BJ (cell line): ENCODE measurements at regions not wholly inside any gene's neighbourhood (a gene's known extent, or its start where the extent isn't known, plus 50 kb on each side); places are given as distances from the start of the nearest gene placed in this dataset.

Source experiments
- CTCF ChIA-PET: fragments of 350-600 bp; formaldehyde crosslinking; extraction: SDS; loops from one replicate; lab custom pipeline; 2021; ENCODE audit warnings: antibody characterized with exemption, inconsistent platforms; lab: Yijun Ruan, JAX
- POLR2A ChIA-PET: fragments of 300-600 bp; sonication (Branson Sonifier 250); formaldehyde crosslinking; extraction: SDS; loops from one replicate; lab custom pipeline; 2021; ENCODE audit warnings: antibody characterized with exemption; lab: Charles Lee
- DNase-seq: peaks from one replicate; pipeline ENCODE4 v3.0.0-alpha.2; 2011; ENCODE audit warnings: low read depth
- H3K27me3 ChIP-seq: 2 replicates; pipeline ENCODE4 v1.6.0; 2011; ENCODE audit warnings: low read length; ENCODE audit not compliant: control insufficient read depth, insufficient read depth
- H3K36me3 ChIP-seq: 2 replicates; pipeline ENCODE4 v1.5.1; 2011; ENCODE audit warnings: low read length; ENCODE audit not compliant: control insufficient read depth, insufficient read depth
- H3K4me3 ChIP-seq: 2 replicates; pipeline ENCODE4 v1.5.1; 2011; ENCODE audit warnings: low read depth, mild to moderate bottlenecking, control low read depth, low read length
- CTCF ChIP-seq: IDR thresholded peaks from 2 replicates; pipeline ENCODE4 v1.5.1; 2011; ENCODE audit warnings: low read depth, mild to moderate bottlenecking, control low read depth, inconsistent platforms, low read length, moderate library complexity; ENCODE audit not compliant: insufficient read depth

- ChIA-PET CTCF (no interaction called here), POLR2A (no interaction called here)
- no peak overlapping the region for H3K4me3 ChIP-seq
- no peak for TF ChIP-seq CTCF
- no peaks in the 10 kb centered on the region for H3K36me3 ChIP-seq
- DNase-seq: no peak
- H3K27me3 ChIP-seq: no peaks in the 10 kb centered on the region
These were observed 209.3 kb downstream of the DEPDC1B start for GRCh38 chr5:60490597-60491166.

- H3K36me3 ChIP-seq: no peaks in the 10 kb centered on the region
- POLR2A ChIA-PET: no interaction called here
- CTCF ChIA-PET: no interaction called here
- H3K4me3 ChIP-seq: no peak overlapping the region
- no peaks in the 10 kb centered on the region for H3K27me3 ChIP-seq
- DNase-seq: no peak
- no peak for TF ChIP-seq CTCF
These were observed 210.1 kb downstream of the DEPDC1B start for GRCh38 chr5:60489856-60490255.

GRCh38 chr5:60489377-60489776, 210.6 kb downstream of the DEPDC1B start:
- DNase-seq: no peak
- H3K36me3 ChIP-seq: no peaks in the 10 kb centered on the region
- H3K4me3 ChIP-seq: no peak overlapping the region
- ChIA-PET POLR2A (no interaction called here), CTCF (no interaction called here)
- TF ChIP-seq CTCF: no peak
- no peaks in the 10 kb centered on the region for H3K27me3 ChIP-seq

GRCh38 chr5:60488466-60489130, 211.4 kb downstream of the DEPDC1B start:
- TF ChIP-seq CTCF: no peak
- CTCF ChIA-PET: interaction anchor here (0.6 kb wide), 1 partner anchor 158 kb away, joined by 3 read pairs; no protein-coding TSS in a partner anchor
- Histone ChIP-seq H3K27me3 (no peaks in the 10 kb centered on the region), H3K36me3 (no peaks in the 10 kb centered on the region), H3K4me3 (no peak overlapping the region)
- no peak for DNase-seq
- POLR2A ChIA-PET: no interaction called here

- Histone ChIP-seq H3K27me3 (no peaks in the 10 kb centered on the region), H3K36me3 (no peaks in the 10 kb centered on the region), H3K4me3 (no peak overlapping the region)
- no peak for DNase-seq
- CTCF ChIA-PET: interaction anchor here (0.6 kb wide), 1 partner anchor 159 kb away, joined by 3 read pairs; no protein-coding TSS in a partner anchor
- POLR2A ChIA-PET: no interaction called here
- no peak for TF ChIP-seq CTCF
These were observed 212.0 kb downstream of the DEPDC1B start for GRCh38 chr5:60487885-60488442.
